Stimulated activated naive CD4-positive, alpha-beta T cell (primary cell): ENCODE measurements at regions not wholly inside any gene's neighbourhood (a gene's known extent, or its start where the extent isn't known, plus 50 kb on each side); places are given as distances from the start of the nearest gene placed in this dataset.

Experiments
- DNase-seq, 6 experiments: peaks; one replicate each; lab custom pipeline; 2025; lab: John Stamatoyannopoulos, UW

DNA sequence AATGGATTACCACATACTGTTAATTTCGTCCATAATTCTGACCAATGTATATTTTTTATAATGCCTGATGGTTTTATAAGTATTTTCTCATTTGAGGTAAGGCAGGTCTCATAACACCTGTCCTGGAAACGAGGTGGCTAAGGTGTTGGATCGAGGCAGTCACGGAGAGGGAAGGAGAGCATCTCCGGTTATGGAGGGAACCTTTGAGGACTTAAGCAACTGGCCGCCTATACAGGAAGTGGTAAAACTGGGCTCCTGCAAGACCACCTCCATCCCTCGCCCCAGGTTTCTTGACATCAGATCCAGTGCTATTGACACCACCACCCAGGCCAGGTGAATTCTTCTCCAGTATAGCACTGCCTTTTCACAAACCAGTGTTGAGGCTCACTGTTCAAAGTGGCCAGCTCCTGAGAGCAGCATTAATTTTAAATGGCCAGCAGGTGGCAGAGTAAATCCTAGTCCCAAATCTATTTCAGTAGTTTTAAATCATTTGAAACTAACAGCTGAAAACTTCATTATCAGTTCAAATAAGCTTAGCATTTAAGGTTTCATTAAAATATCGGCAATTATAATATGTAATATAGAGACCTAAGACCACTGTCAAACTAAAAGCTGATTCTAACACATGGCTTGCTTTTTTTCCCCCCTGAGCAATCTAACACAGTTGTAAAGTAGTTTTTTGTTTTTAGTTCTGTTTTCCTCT lies 100.8 kb downstream of the PPM1A start:
- peak in 2 of 6 experiments; percentile 15 for DNase-seq

DNA sequence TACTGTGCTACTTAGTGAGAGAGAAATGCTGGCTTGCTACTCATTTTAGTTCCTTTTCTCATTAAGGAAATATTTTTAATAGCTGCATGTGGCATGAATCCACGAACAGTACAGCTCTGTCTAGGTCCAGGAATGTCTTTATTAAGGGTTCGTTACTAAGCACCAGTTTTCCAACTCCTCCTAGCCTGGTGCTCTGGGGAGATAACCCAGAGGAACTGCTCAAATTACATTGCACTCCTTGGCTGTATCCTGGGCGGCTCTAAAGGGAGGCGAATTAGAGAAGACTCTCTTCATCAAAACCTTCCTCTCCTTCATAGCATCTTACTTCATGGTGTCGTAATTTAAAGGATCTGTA lies 101.3 kb downstream of the PPM1A start:
- DNase-seq = no peak

DNA sequence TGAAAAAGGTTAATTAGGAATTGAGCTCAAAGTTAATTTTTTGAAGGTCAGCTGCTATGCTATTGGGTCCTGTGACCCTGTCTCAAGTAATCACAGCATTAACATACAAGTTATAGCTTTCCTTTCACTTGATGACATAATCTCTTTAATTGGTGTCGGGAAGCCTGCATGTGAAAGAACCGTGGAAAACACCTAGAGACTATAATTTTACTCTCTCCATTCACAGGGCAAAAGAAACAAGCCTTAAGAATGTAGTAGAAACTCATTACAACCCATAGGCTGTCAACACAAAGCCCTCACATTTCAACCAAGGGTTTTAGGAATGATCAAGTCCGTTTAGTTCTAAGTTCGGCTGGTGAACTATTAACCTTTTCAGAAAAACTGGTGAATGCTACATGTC lies 104.4 kb downstream of the PPM1A start:
- DNase-seq = no peak

DNA sequence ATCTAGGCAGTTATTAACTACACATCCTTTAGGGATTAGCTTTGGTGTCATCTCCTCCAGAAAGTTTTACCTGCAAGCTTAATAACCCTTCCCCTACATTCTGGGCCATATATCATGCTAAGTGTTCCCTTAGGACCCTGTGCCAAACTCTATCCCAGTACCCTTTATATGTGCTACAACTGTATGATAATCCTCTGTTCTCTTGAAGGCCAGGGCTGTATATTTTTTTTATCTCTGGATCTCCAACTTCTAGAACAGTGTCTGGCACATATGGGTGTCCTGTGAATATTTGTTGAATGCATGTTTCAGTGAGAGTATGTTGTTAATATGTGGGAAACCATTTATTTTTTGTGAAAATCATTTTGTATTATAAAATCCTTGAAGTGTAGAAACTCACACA lies 106.7 kb downstream of the PPM1A start:
- DNase-seq = no peak

DNA sequence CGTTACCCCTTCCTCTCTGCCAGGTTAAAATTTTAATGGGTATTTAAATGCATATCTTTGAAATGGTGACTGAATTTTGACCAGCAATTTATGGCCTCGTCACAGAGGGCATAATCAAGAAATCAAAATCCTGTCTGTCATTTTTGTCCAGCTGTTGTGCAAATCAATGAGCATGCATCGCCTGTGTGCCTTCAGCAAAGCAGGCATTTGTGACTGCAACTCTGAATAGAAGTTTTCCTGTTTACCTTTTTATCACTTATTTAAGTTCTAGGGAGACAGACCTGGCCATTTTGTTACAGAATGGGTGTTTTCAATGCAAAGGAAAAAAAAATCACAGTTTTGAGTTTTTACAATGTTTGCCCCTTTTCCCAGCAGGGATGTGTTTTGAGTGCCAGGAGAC lies 107.4 kb downstream of the PPM1A start:
- DNase-seq = no peak

DNA sequence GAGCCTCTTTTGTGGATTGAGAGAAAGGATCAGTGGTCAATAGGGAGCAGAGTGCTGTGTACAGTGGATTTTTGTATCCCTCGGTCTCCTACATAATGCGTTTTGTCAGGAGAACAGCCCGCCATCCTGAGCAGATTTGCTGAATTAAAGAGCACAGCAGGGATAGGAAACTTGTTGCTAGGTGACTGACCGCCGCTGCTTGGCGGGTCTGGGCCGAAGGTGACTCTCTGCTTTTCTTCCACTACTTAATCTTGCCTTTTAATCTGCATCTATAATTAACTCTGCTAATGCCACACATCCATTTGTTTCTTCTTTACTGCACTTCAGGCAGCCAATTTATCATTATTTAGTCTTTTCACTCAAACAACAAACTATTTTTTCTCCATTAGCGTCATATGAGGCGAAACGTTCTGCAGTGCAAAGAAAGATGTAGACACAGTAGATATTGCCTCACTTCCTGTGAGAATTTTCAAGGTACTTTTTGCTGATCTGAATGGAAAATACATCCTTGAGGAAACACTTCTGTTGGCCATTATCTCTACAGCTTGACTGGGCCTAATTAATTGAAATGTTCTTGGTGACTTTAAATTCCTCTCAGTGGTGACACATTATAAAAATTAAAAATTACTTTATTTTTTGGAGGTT lies 108.0 kb downstream of the PPM1A start:
- no peak for DNase-seq

DNA sequence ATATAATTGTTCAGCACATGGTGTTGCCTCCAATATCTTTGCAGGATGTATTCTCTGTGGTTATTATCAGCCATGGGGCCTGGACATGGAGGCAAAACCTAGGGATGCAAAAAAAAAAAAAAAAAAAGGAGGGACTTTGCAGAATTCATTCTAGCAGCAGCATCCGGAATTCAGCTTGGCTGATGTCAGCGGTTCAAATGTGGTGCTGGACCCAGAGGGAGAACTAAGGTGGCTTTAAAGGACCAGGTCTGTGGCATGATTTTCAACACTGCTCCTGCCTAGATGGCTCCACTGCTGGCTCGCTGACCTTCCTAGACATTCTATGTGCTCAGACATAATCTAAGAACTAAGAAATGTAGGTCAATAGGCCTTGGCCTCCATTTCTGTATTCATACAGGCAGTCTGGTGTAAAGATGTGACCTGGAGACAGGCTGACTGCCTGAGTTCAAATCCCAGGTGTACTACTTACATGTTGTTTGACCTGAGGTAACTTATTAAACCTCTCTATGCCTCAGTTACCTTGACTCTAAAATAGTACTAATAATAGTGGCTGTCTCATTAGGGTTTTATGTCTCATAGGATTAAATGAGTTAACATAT lies 108.6 kb downstream of the PPM1A start:
- no peak for DNase-seq

DNA sequence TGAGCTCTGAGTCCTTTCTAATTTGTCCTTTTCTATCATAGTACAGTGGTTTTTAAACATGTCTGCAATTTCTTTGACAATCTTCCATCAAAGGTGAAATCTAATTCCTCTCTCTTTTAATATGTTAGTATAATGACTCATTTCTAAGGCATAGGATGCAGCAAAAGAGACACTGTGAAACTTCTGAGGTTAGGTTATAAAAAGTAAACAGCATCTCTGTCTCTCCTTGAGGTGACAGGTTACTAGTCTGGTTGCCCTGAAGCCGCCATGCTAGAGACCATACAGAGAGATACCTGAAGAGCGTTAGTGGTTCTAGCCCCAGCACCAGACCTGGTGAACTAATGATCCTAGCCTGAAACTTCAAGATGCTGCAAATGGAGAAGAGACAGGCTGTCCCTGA lies 114.3 kb downstream of the PPM1A start:
- DNase-seq = no peak

DNA sequence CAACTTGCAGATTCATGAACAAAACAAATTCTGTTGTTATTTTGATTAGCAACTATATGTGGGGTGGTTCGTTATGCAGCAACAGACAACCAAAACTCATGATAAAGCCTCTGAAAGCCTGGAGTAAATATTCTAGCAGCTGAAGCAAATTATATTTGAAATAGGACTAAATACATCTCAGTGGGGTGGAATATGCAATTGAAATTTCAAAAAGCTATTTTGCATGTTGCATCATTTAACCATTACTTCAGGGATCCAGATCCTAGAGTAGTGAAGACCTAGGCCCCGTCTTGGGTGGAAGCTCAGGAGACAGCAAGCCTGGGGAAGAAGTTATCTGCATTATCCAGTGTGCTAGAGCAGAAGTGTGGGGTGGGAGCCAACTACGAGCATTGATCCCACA lies 114.7 kb downstream of the PPM1A start:
- no peak for DNase-seq

DNA sequence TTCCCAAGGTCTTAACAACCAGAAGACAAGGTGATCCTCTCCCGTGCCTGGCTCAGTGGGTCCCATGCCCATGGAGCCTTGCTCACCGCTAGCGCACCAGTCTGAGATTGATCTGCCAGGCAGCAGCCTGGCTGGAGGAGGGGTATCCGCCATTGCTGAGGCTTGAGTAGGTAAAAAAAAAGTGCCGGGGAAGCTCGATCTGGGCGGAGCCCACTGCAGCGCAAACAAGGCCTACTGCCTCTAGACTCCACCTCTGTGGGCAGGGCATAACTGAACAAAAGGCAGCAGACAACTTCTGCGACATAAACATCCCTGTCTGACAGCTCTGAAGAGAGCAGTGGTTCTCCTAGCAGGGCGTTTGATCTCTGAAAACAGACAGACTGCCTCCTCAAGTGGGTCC lies 104.0 kb downstream of the C14orf39 start:
- no peak for DNase-seq
